HFF-Myc (cell line): ENCODE measurements at regions not wholly inside any gene's neighbourhood (a gene's known extent, or its start where the extent isn't known, plus 50 kb on each side); places are given as distances from the start of the nearest gene placed in this dataset.

Experiments used
- DNase-seq: peaks from one replicate; pipeline ENCODE4 v3.0.0-alpha.2; 2011; ENCODE audit warnings: low read depth; ENCODE audit errors: extremely low read depth
- H3K4me3 ChIP-seq: replicated peaks from 2 replicates; pipeline ENCODE4 v1.5.1; 2011; ENCODE audit warnings: low read depth, mild to moderate bottlenecking, control low read depth, low read length
- TF ChIP-seq, protein P1 (sequence below): IDR thresholded peaks from 2 replicates; pipeline ENCODE4 v1.5.1; 2012; ENCODE audit warnings: mild to moderate bottlenecking, low read depth, low read length, control low read depth; ENCODE audit errors: missing control alignments

- no peak overlapping the region for H3K4me3 ChIP-seq
- DNase-seq = no peak
- TF ChIP-seq, protein P1, sequence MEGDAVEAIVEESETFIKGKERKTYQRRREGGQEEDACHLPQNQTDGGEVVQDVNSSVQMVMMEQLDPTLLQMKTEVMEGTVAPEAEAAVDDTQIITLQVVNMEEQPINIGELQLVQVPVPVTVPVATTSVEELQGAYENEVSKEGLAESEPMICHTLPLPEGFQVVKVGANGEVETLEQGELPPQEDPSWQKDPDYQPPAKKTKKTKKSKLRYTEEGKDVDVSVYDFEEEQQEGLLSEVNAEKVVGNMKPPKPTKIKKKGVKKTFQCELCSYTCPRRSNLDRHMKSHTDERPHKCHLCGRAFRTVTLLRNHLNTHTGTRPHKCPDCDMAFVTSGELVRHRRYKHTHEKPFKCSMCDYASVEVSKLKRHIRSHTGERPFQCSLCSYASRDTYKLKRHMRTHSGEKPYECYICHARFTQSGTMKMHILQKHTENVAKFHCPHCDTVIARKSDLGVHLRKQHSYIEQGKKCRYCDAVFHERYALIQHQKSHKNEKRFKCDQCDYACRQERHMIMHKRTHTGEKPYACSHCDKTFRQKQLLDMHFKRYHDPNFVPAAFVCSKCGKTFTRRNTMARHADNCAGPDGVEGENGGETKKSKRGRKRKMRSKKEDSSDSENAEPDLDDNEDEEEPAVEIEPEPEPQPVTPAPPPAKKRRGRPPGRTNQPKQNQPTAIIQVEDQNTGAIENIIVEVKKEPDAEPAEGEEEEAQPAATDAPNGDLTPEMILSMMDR = no peak
Measured at GRCh38 chr6:43903739-43904290, 133.8 kb downstream of the VEGFA start.

- H3K4me3 ChIP-seq = no peak overlapping the region
- no peak for DNase-seq
- TF ChIP-seq, protein P1 = no peak
Measured at GRCh38 chr6:43901733-43902230, 131.8 kb downstream of the VEGFA start.

DNA sequence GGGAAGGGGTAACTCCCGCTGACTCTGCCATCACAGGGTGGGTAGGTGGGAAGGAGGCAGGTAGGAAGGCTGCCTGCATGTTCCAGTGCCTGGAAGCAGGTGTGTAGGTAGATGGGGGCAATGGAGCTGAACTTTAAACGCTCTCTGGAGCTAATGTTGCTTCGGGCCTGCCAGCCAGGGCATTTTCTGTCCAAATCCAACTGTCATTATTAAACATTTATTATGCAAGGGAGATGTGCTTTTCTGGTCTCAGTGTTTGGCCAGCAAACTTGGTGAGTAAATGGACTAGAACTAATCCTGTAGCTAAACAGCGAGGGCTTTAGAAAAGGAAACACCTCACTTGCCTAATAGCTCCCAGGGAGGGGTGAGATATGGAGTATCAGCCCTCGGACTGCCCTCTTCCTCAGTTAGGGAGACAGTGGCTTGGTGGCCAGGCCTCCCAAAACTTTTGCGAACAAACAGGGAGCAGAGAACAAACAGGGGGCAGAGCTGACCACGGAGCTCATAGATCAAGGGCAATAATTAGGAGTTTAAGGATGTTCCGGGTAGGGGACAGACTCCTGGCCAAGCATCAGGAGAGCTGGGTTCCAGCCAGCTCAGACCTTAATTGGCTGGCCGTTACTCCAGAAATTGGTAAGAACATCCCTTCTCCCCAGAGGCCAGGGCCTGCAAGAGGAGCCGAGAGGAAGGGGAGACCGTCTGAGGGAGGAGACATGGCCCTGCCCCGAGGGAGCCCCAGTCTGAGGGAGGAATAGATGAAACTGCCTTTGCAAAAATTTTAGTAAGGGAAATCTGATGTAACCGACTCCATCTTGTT lies 131.1 kb downstream of the VEGFA start:
- DNase-seq = no peak
- no peak overlapping the region for H3K4me3 ChIP-seq
- TF ChIP-seq, protein P1 = no peak

GRCh38 chr6:43900560-43900915 lies 130.5 kb downstream of the VEGFA start:
- no peak for DNase-seq
- H3K4me3 ChIP-seq = no peak overlapping the region
- TF ChIP-seq, protein P1 = no peak

GRCh38 chr6:43899830-43900229 lies 129.8 kb downstream of the VEGFA start:
- TF ChIP-seq, protein P1 = no peak
- DNase-seq = no peak
- no peak overlapping the region for H3K4me3 ChIP-seq

- no peak for DNase-seq
- TF ChIP-seq, protein P1 = no peak
- H3K4me3 ChIP-seq = no peak overlapping the region
Measured at GRCh38 chr6:43898358-43899131, 128.5 kb downstream of the VEGFA start.
